Stimulated activated CD8-positive, alpha-beta memory T cell treated with anti-CD3 and anti-CD28 coated beads, Interleukin-12 subunit alpha, Interleukin-12 subunit beta, amount 100 ng/mL, for 1 hour (primary cell): ENCODE measurements at regions not wholly inside any gene's neighbourhood (a gene's known extent, or its start where the extent isn't known, plus 50 kb on each side); places are given as distances from the start of the nearest gene placed in this dataset.
"Not testable (repeated sequence)": the region's sequence is repeated elsewhere in the genome, so short reads cannot be mapped to it uniquely, and the experiment has no call there.

Source experiments
- DNase-seq: peaks from one replicate; pipeline ENCODE4 v3.0.0-alpha.2; 2020; ENCODE audit warnings: low read depth

DNA sequence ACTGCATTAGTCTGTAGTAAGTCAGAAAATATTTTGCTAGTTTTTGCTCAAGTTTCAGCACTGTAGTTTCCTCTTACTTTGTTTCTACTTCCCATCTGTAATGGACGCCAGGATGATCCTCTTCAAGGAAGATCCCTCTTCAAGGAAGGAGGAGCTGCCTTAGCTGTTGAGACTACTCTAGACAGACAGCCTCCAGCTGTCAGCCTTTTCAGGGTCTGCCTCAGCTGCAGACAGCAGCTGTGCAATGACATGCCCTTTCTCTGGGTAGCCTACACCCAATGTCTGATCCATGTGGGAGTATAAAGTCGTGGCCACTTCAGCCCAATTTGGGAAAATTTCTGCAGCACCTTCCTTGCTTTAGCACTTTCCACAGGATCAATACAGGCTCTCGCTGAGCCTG, 281.0 kb upstream of the MAOA start:
- no peak for DNase-seq

DNA sequence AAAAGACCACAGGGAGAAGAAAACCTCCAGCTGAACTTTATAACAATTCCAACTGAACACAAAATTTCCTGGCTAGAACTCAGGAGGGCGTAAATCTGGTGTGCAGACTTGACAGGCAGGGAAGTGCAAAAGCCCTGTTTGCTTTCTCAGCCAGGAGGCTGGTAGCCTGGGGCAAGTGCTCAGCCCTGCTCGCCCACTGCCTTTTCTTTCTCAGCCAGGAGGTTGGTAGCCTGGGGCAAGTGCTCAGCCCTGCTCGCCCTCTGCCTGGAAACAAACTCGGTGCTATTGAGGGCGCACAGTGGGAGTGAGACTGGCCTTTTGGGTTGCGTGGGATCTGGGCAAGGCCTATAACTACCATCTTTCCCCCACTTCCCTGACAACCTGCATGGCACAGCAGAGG, 275.4 kb upstream of the MAOA start:
- no peak for DNase-seq

DNA sequence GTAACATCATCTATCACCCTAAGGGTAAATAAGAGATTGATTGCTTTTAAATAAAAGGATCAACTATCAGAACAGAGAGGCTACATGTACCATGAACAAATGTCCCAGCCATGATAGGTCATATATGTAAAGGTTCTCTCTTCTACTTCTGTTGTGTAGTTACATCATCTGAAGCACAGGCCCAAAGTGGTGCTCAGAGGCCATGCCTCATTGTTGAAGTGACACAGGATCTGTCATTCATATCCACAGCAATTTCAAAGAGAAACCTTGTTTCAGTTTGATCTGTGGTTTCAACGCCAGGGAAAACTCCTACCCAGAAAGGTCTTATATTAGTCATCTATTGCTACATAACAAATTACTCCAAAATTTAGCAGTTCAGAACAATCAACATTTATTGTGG, 269.2 kb upstream of the MAOA start:
- DNase-seq: no peak

DNA sequence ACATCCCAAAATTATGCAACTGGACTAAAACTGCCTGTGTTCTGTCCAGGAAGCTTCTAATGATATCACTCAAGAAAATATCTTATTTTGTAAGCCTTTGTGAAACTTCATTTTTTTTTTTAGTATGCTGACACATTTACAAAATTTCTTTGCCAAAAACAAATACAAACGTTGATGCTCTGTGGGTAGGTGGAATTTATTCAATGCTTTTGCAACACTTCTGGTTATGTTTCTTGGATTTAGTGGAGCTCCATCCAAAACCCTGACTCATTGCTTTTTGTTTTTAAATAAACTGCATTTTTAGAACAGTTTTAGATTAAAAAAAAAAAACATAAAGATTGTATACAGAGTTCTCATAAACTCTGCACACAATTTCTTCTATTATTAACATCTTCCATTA, 250.9 kb upstream of the MAOA start:
- DNase-seq: no peak

DNA sequence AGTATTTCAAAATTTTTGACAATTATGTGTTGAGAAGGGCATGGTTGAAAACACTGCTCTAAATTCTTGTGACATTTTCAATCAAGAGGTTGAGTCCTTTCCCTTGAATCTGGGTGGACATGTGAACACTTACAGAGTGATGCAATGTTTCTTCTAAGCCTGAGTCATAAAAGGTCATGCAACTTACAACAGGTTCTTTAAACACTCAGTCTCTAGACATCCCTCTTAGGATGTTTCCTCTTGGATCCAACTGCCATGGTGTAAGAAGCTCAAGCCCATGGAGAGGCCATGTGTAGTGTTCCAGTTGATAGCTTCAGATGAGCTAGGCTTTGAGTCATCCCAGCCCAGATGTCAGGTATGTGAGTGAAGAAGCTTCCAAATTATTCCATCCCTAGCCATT, 232.2 kb upstream of the MAOA start:
- DNase-seq: no peak

DNA sequence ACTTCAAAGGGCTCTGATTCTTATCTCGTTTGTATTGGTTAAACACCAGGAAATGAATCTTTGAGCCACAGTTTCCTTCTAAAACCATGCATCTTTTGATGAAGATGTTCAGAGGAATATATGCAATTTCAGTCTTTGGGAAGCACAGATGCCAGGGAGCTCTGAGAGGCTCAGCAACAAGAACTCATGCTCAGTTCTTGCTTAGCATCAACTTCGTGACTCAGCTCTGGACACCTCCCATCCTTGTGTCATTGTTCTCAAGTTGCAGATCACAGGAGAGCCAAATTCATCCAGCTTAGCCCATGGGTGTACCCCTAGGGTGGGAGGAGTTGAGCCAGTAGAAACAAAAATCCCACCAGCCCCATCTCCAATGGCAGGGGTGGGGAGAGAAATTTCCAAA, 219.6 kb upstream of the MAOA start:
- DNase-seq: no peak

DNA sequence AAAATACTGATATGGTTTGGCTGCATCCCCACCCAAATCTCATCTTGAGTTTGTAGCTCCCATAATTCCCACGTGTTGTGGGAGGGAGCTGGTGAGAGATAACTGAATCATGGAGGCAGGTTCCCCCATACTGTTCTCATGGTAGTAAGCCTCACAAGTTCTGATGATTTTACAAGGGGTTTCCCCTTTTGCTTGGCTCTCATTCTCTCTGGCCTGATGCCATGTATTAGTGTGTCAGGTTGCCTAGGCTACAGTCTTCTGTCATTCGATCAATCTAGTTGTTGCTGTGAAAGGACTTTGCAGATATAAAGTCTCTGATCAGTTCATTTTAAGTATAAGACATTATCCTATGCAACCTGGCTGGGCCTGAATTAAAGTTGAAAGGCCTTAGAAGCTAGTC, 209.3 kb upstream of the MAOA start:
- DNase-seq: no peak

DNA sequence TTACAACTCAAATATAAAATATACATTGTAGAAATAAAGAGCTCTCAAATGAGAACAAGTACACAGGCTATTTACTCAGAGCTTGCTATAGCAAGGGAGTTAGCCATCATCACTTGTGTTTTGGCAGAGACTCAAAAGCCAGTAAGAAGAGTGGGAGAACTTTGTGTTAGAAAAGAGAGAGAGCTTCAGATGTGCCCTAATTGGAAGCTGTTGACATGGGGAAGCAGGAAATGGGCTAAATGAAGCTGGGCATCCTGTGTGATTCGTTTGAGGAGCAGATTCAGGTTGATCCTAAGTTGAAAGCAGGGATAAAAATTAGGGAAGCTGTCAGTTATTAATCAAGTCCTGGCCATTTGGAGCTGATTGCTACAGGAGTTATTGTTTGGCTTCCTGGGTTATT, 207.4 kb upstream of the MAOA start:
- no peak for DNase-seq

DNA sequence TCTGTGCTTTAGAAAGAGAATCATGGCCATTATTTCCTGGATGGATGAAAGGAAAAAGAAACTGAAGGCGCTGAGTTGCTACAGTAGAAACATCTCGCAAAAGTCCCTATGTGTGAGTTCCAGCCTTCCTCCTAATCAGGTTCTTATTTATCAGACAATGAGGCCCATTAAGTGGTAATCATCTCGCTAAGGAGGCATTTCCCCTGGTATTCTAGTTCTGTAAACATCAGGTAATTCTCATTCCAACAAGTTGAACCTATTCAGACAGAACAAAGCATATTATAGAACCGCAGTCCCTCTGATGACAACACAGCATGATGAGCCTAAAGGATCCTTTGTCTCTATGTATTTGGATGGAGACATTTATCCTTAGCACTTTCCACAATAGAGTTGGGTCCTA, 205.7 kb upstream of the MAOA start:
- DNase-seq: no peak

DNA sequence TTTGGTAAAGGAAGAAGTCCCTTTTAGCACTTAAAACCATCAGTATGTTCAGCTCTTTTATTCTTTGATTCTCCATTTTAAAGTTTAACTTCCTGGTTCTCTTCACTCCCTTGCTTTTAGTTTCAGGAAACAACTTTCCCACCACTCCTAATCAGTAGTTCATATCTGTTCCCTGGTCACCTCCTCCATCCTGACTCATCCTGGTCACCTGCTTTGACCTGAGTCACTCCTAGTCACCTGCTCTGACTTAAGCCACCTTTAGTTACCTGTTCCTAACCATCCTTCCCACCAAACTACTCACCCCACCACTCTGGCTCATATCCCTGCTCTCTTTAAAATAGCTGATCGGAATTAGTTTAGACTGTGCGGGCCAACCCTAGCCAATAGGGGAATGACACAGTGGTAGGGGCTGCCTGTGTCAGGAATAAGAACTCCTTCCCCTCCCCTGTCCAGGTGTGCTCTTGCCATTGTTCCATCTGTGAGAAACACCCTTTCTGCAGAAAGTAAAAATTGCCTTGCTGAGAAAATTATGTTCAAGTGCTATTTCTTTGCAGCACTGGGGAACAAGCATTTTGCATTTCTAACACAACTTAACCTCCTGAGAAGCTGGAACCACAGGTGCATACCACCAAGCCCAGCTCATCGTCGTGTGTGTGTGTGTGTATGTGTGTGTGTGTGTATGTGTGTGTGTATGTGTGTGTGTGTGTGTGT, 204.0 kb upstream of the MAOA start:
- DNase-seq: not testable (repeated sequence)

DNA sequence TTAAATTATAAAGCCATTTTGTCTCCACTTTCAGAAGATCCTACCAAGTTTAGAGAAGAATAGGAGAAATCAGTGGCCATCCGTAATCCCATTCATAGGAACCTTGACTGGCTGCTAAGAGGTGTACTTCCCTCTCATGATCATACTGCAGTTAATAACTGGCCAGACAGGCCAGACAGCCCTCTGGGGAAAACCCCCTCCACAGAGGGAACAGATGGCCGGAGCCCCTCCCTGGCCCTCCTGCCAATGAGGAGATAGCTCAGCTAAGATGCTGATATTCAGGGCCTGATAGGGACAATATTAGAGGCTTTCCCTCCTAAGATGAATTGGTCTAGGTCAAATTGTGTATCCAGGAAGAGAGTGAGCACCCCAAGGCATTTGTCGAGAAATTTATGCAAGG, 200.0 kb upstream of the MAOA start:
- no peak for DNase-seq

DNA sequence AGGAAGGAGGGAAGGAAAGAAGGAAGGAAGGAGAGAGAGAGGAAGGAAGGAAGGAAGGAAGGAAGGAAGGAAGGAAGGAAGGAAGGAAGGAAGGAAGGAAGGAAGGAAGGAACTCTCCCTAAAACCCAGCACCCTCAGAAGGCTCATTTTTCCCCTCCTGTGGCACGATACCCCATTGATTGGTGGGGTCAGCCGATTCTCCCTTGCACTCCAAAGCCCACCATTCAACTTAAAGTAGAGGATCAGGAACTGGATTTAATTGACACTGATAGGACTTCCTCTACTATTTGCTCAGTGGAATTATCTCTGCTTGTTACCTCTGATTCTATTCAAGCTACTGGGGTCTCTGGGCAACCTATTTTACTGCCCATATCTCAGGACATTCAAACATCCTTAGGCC, 199.2 kb upstream of the MAOA start:
- no peak for DNase-seq

DNA sequence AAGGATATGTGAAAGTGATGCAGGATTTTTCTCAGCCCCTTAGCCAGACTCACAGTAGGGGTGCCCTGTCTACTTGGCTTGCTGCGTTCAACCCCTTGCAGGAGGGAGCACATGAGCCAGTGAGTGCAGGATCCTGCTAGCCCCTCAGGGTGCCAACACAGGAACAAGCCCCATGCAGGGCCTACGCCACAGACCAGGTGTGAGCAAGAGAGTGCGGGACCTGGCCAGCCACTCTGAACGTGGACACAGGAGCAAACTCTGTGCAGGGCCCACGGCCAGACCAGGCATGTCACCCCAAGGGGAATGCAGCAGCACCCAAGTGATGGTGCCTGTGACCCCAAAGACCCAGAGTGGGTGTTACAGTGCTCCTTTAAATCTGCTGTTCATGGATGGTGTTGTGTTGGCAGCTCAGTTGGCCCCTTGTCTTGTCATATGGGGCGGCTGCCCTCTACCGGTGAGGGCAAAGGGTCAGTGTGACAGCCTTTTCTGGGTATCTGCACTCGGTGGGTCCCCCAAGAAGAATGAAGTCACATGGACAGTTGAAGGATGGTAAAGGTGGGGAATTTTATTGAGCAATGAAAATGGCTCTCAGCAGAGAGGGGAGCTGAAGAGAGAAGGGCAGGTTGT, 188.4 kb upstream of the MAOA start:
- no peak for DNase-seq

DNA sequence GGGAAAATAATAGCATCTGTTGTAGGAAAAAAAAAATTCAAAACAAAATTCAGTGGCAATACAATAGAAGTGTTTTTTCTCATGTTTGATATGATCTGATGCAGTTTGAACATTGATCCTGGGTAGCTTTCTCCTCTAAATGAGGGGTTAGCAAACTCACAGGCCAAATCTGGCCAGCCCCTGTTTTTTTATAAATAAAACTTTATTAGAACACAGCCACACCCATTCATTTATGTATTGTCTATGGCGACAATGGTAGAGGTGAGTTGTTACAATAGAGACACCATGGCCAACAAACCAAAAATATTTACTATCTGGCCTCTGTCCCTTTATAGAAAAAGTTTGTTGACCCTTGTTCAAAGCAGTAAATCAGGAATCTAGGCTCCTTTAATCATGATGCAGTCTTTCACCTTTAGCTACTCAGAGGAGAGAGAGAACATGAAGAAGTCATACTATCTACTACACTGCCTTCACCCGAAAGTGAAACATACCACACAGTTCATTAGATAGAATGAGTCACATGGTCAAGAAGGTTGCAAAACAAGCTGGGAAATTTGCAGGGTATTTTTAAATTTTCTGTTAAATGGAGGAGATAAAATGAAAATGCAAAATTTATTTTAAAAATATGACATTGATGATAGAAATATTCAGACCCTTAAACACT, 186.6 kb upstream of the MAOA start:
- DNase-seq: no peak

DNA sequence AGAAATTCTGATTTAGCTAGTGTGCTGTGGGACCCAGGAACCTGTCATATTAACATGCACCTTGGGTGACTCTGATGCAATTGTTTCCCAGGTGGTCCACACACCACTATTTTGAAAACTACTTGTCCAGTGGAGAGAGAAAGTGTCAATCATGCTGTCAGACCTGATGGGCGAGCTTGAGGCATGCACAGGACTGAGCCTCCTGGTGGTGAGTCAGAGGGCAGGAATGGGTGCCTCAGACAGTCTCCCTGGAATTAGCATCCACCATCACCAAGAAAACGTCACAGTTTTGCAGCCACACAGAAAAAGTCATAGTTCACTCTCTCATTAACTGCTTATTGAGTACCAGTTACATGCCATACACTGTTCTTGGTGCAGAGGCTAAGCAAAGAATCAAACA, 181.8 kb upstream of the MAOA start:
- no peak for DNase-seq

DNA sequence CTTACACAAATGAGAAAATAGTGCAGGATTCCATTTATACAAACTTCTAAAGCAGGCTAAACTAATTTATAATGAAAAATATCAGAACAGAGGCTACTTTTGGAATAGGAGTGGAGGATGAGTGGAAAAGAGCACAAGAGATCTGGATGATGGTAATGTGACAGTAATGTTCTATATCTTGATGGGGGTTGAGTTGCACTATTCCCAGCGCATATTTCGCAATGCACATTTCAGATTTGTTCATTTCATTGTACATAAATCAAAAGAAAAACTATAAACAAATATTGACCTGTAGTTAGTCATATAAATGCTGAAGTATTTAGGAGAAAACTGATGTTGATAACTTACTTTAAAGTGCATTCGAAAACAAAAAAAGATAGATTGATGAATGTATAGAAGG, 177.0 kb upstream of the MAOA start:
- DNase-seq: no peak

DNA sequence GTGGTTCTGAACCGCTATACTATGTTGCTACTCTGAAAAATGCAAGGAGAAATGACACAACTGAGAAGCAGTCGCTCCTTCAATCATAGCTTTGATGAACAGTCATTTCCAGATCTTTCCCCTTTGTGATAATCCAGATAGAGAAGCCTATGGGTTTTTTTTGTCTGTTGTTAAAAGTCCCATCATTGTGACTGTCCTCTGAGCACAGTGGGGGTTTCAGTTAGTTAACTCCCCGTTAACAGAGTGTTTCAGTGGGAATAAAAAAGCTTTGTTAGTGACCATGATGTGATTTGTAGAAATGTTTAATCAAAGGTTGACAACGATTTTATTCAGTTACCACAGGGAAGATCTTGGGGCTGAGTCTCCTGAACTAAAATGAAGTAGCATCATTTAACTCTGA, 176.2 kb upstream of the MAOA start:
- DNase-seq: no peak

DNA sequence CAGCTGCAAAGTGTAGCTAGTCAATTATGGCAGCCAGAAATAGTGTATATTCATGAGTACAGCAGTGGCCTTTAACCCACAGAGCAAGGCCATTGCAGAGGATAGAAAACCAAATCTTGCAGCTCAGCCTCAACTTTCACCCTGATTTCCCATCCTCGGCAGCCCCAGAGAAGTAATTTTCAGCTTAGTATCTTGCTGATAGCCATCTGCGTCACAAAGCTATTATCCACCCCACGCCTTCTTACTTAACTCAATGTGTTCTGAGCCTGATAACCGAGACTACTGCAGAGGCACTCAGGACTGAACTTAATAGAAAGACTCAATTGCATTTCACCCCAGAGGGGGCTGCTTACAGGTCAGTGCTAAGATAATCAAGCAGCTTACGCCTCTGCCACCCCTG, 174.5 kb upstream of the MAOA start:
- no peak for DNase-seq

DNA sequence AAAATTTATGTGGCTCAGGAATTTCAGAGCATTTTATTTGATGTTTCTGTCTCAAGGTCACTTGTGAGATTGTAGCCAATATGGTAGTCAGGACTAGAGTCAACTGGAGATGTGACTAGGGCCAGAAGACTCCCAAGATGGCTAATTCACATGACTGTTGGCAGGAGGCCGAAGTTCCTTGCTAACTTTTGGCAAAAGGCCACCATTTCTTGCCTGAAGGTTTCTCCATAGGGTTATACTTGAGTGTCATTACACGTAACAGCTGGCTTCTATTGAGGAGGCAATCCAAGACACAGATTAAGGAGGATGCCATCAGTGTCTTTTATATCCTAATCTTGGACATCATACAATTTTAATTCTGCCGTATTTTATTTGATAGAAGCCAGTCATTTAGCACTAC, 162.3 kb upstream of the MAOA start:
- no peak for DNase-seq

DNA sequence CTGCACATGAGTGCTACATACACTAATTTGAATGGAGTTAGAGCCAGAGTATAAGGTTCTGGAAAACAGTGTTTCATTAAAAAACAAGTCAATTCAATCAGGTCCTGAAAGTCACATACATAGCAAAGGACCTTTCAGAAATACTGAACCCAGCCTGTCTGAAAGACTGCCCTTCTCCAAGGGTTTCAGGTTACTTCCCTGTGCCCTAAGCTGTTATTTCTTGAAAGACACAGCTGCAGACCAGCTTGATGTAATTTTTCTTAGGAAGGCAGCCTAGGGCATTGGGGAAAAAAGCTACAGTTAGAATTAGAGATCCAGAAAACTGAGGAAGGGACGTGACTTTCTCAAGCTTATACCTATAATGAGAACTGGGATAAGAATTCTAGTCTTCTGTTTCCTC, 155.9 kb upstream of the MAOA start:
- DNase-seq: no peak

DNA sequence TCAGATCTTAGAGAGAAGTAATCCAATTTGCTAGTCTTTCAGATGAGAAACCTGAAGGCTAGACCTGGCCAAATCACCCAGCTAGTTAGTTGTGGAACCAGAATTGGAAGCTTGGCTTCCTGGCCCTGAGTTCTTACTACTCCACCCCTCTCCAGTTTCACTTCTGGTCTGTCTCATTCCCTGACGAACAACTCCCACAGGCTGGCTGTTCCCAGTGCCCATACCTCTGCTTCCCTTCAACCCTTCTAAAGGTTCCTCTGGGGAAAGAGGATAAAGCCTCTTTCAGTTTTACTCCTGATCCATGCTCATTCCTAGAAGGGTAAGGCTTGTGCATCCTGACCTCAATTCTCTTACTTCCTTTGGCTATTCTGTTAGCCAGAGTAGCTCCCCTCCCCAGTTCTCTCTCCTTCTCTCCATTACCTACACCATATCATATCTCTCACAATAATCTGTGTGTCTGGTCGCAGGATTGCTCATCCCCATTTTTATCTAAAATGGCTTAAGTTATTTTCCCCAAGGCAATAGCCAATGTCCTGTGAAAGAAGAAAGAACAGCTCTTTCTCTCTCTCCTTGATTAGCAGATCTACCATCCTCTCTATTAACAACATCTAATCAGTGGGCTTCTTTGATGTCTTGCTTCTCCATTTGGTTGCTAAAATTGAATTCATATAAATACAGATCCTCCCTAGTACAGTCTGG, 155.0 kb upstream of the MAOA start:
- no peak for DNase-seq

DNA sequence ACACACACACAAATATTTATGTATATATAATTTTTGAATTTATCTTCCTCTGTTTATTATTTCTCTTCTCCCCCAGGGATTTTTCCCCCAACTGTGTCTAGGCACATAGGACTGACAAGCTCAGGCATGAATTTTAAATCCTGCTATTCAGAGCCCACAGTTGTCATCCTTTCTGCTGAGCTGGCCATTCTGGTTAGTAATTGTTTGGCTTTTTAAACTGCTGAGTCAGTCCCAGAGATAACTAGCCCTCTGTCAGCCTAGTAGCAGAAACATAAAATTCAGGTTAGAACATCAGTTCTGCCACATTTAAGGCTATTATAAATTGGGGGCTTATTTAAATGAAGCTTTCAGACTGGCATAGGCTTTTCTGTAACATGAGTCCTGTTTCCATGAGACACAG, 151.7 kb upstream of the MAOA start:
- no peak for DNase-seq

DNA sequence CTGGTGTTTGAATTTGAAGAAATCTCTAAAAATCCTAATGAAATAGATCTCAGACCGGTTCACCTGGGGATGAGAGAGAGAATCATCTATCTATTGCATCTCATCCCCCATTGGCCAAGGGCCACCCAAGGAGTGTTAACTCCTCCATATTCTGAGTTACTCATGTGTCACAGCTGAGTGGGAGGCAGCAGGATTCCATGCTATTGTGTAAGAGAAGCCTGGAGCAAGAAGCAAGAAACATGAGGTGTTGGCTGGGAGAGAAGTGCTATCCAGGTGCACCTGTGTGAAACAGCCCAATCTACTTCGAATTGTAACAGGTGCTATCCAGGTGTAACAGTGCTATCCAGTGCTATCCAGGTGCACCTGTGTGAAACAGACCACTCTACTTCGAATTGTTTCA, 150.3 kb upstream of the MAOA start:
- no peak for DNase-seq
